ENCODE measurements at regions not wholly inside any gene's neighbourhood (a gene's known extent, or its start where the extent isn't known, plus 50 kb on each side); places are given as distances from the start of the nearest gene placed in this dataset.
"Not testable (repeated sequence)": the region's sequence is repeated elsewhere in the genome, so short reads cannot be mapped to it uniquely, and the experiment has no call there.

DNA sequence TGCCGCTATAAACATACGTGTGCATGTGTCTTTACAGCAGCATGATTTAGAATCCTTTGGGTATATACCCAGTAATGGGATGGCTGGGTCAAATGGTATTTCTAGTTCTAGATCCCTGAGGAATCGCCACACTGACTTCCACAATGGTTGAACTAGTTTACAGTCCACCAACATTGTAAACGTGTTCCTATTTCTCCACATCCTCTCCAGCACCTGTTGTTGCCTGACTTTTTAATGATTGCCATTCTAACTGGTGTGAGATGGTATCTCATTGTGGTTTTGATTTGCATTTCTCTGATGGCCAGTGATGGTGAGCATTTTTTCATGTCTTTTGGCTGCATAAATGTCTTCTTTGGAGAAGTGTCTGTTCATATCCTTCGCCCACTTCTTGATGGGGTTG, 121.1 kb downstream of the CRYBB2 start:
- TF ChIP-seq, protein P1, sequence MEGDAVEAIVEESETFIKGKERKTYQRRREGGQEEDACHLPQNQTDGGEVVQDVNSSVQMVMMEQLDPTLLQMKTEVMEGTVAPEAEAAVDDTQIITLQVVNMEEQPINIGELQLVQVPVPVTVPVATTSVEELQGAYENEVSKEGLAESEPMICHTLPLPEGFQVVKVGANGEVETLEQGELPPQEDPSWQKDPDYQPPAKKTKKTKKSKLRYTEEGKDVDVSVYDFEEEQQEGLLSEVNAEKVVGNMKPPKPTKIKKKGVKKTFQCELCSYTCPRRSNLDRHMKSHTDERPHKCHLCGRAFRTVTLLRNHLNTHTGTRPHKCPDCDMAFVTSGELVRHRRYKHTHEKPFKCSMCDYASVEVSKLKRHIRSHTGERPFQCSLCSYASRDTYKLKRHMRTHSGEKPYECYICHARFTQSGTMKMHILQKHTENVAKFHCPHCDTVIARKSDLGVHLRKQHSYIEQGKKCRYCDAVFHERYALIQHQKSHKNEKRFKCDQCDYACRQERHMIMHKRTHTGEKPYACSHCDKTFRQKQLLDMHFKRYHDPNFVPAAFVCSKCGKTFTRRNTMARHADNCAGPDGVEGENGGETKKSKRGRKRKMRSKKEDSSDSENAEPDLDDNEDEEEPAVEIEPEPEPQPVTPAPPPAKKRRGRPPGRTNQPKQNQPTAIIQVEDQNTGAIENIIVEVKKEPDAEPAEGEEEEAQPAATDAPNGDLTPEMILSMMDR (conservative IDR thresholded peaks at IDR 0.05; ENCODE audit: low read length), result not testable (repeated sequence)
- not testable (repeated sequence) for TF ChIP-seq EZH2phosphoT487 (IDR thresholded peaks at IDR 0.05; ENCODE audit: borderline replicate concordance, low read depth, low read length)

Data from OCI-LY7 (cell line).